Mesothelial cell of epicardium (in vitro differentiated cells): ENCODE measurements at regions not wholly inside any gene's neighbourhood (a gene's known extent, or its start where the extent isn't known, plus 50 kb on each side); places are given as distances from the start of the nearest gene placed in this dataset.

Experiments used
- DNase-seq, 2 experiments: peaks; one replicate each; pipeline ENCODE4 v3.0.0; 2021; ENCODE audit warnings: low spot score in 2 of 2; ENCODE audit not compliant: unreplicated experiment in 2 of 2
- H3K27ac Mint-ChIP-seq: 2 replicates; pipeline ENCODE4 v1.8.0; 2021; ENCODE audit warnings: mixed read lengths
- H3K27me3 Mint-ChIP-seq: 2 replicates; pipeline ENCODE4 v1.8.0; 2021; ENCODE audit warnings: low read depth, mixed read lengths
- H3K36me3 Mint-ChIP-seq: 2 replicates; pipeline ENCODE4 v1.8.0; 2021; ENCODE audit warnings: mixed read lengths
- H3K4me1 Mint-ChIP-seq: 2 replicates; pipeline ENCODE4 v1.8.0; 2021; ENCODE audit warnings: mixed read lengths
- H3K4me3 Mint-ChIP-seq: 2 replicates; pipeline ENCODE4 v1.8.0; 2021; ENCODE audit warnings: mild to moderate bottlenecking, moderate library complexity, mixed read lengths
- H3K9me3 Mint-ChIP-seq: 2 replicates; pipeline ENCODE4 v1.8.0; 2021; ENCODE audit warnings: mixed read lengths
- CTCF ChIP-seq: fragments of 200-600 bp; sonication (generic); IDR thresholded peaks from one replicate; pipeline ENCODE4 v1.5.0; 2021; ENCODE audit warnings: antibody characterized with exemption; ENCODE audit not compliant: unreplicated experiment

GRCh38 chr4:1572521-1572920 is 111.6 kb downstream of the FAM53A start:
- no peaks in the 10 kb centered on the region for H3K9me3 Mint-ChIP-seq
- no peak overlapping the region for H3K27ac Mint-ChIP-seq
- TF ChIP-seq CTCF: no peak
- H3K4me3 Mint-ChIP-seq: no peak overlapping the region
- peaks cover 40% of the 10 kb centered on the region for H3K27me3 Mint-ChIP-seq
- no peaks in the 10 kb centered on the region for H3K36me3 Mint-ChIP-seq
- H3K4me1 Mint-ChIP-seq: peaks cover 13% of the 10 kb centered on the region
- no peak for DNase-seq

- no peaks in the 10 kb centered on the region for H3K9me3 Mint-ChIP-seq
Measured at GRCh38 chr4:1572010-1572385, 112.1 kb downstream of the FAM53A start.

GRCh38 chr4:1571165-1572009 is 112.7 kb downstream of the FAM53A start:
- Mint-ChIP-seq H3K27ac (no peak overlapping the region), H3K36me3 (no peaks in the 10 kb centered on the region), H3K4me3 (no peak overlapping the region), H3K4me1 (peaks cover 13% of the 10 kb centered on the region), H3K9me3 (no peaks in the 10 kb centered on the region), H3K27me3 (peaks cover 30% of the 10 kb centered on the region)
- DNase-seq: no peak
- no peak for TF ChIP-seq CTCF

More at GRCh38 chr4:1572010-1572385, 112.1 kb downstream of the FAM53A start:
- Mint-ChIP-seq H3K4me1 (peaks cover 13% of the 10 kb centered on the region), H3K4me3 (no peak overlapping the region), H3K27ac (no peak overlapping the region), H3K27me3 (peaks cover 35% of the 10 kb centered on the region), H3K36me3 (no peaks in the 10 kb centered on the region)
- TF ChIP-seq CTCF: no peak
- DNase-seq: no peak

GRCh38 chr4:1570291-1571164 is 113.6 kb downstream of the FAM53A start:
- TF ChIP-seq CTCF: no peak
- no peak overlapping the region for H3K27ac Mint-ChIP-seq

GRCh38 chr4:1569461-1570151 is 114.5 kb downstream of the FAM53A start:
- Mint-ChIP-seq H3K36me3 (no peaks in the 10 kb centered on the region), H3K9me3 (no peaks in the 10 kb centered on the region), H3K27me3 (peaks cover 24% of the 10 kb centered on the region), H3K4me1 (peaks cover 15% of the 10 kb centered on the region), H3K27ac (no peak overlapping the region), H3K4me3 (no peak overlapping the region)
- no peak for TF ChIP-seq CTCF
- DNase-seq: no peak

More at GRCh38 chr4:1570291-1571164, 113.6 kb downstream of the FAM53A start:
- H3K36me3 Mint-ChIP-seq: no peaks in the 10 kb centered on the region
- peaks cover 13% of the 10 kb centered on the region for H3K4me1 Mint-ChIP-seq
- H3K4me3 Mint-ChIP-seq: no peak overlapping the region
- H3K27me3 Mint-ChIP-seq: peaks cover 26% of the 10 kb centered on the region
- no peak for DNase-seq
- H3K9me3 Mint-ChIP-seq: no peaks in the 10 kb centered on the region
